WTC11 (cell line): ENCODE measurements at regions not wholly inside any gene's neighbourhood (a gene's known extent, or its start where the extent isn't known, plus 50 kb on each side); places are given as distances from the start of the nearest gene placed in this dataset.

Experiments
- ATAC-seq: fragments of 200-7000 bp; cut with Tn5 transposase; 2 replicates; pipeline ENCODE4 v1.10.0; 2021; ENCODE audit warnings: mild to moderate bottlenecking, moderate library complexity
- CTCF ChIA-PET: fragments of 300-600 bp; sonication (Branson Sonifier 250); formaldehyde crosslinking; loops from one replicate; lab custom pipeline; 2021; ENCODE audit warnings: antibody characterized with exemption; lab: Charles Lee
- POLR2A ChIA-PET: fragments of 350-600 bp; sonication (Branson Sonifier 250); formaldehyde crosslinking; loops from one replicate; lab custom pipeline; 2021; ENCODE audit warnings: antibody characterized with exemption; lab: Charles Lee
- DNase-seq: peaks from one replicate; pipeline ENCODE4 v3.0.0; 2021; ENCODE audit warnings: low spot score
- H3K27ac Mint-ChIP-seq: 2 replicates; pipeline ENCODE4 v1.8.0; 2021; ENCODE audit warnings: mixed read lengths
- H3K27me3 Mint-ChIP-seq: 2 replicates; pipeline ENCODE4 v1.8.0; 2021; ENCODE audit warnings: low read depth, mild to moderate bottlenecking, moderate library complexity, mixed read lengths
- H3K36me3 Mint-ChIP-seq: 2 replicates; pipeline ENCODE4 v1.8.0; 2021; ENCODE audit warnings: mixed read lengths
- H3K4me1 Mint-ChIP-seq: 2 replicates; pipeline ENCODE4 v1.8.0; 2022; ENCODE audit warnings: mixed read lengths
- H3K4me3 Mint-ChIP-seq: 2 replicates; pipeline ENCODE4 v1.8.0; 2021; ENCODE audit warnings: mild to moderate bottlenecking, moderate library complexity, mixed read lengths
- H3K9me3 Mint-ChIP-seq: 2 replicates; pipeline ENCODE4 v1.8.0; 2021; ENCODE audit warnings: mixed read lengths
- CBFB ChIP-seq: sonication (generic); formaldehyde crosslinking; IDR thresholded peaks from 2 replicates; pipeline ENCODE4 v1.8.1; 2022; ENCODE audit warnings: mild to moderate bottlenecking, low read depth, missing genetic modification reagents
- CDX4 ChIP-seq: fragments of 250-450 bp; sonication (Bioruptor Pico); IDR thresholded peaks from 2 replicates; pipeline ENCODE4 v1.9.0; 2021; ENCODE audit warnings: moderate library complexity, mild to moderate bottlenecking, inconsistent platforms, borderline replicate concordance
- CREM ChIP-seq: sonication (generic); formaldehyde crosslinking; IDR thresholded peaks from 2 replicates; pipeline ENCODE4 v1.8.1; 2022; ENCODE audit warnings: mild to moderate bottlenecking, missing genetic modification reagents, moderate library complexity
- E2F1 ChIP-seq: sonication (generic); formaldehyde crosslinking; IDR thresholded peaks from 2 replicates; pipeline ENCODE4 v1.8.0; 2022; ENCODE audit warnings: mild to moderate bottlenecking, missing genetic modification reagents
- E2F5 ChIP-seq: sonication (generic); formaldehyde crosslinking; IDR thresholded peaks from 2 replicates; pipeline ENCODE4 v1.8.1; 2022; ENCODE audit warnings: mild to moderate bottlenecking, moderate library complexity, missing genetic modification reagents
- FOXJ3 ChIP-seq: sonication (generic); formaldehyde crosslinking; IDR thresholded peaks from 2 replicates; pipeline ENCODE4 v1.9.0; 2021; ENCODE audit warnings: missing genetic modification reagents, mild to moderate bottlenecking, borderline replicate concordance
- FOXP1 ChIP-seq: sonication (generic); formaldehyde crosslinking; IDR thresholded peaks from 2 replicates; pipeline ENCODE4 v1.8.0; 2022; ENCODE audit warnings: missing genetic modification reagents, mild to moderate bottlenecking, moderate library complexity, borderline replicate concordance
- SMAD4 ChIP-seq: sonication (generic); formaldehyde crosslinking; IDR thresholded peaks from 2 replicates; pipeline ENCODE4 v1.8.0; 2022; ENCODE audit warnings: mild to moderate bottlenecking, missing genetic modification reagents
- STAT6 ChIP-seq: sonication (generic); formaldehyde crosslinking; conservative IDR thresholded peaks from 2 replicates; pipeline ENCODE4 v1.8.1; 2023; ENCODE audit warnings: mild to moderate bottlenecking, low read depth, missing genetic modification reagents, moderate library complexity
- TCF7 ChIP-seq: sonication (generic); formaldehyde crosslinking; IDR thresholded peaks from 2 replicates; pipeline ENCODE4 v1.8.0; 2022; ENCODE audit warnings: mild to moderate bottlenecking, low read depth, missing genetic modification reagents, moderate library complexity
- ZNF512 ChIP-seq: sonication (generic); formaldehyde crosslinking; IDR thresholded peaks from 2 replicates; pipeline ENCODE4 v1.8.1; 2022; ENCODE audit warnings: missing genetic modification reagents, borderline replicate concordance
- TF ChIP-seq, protein P1 (sequence below): sonication (generic); formaldehyde crosslinking; IDR thresholded peaks from 2 replicates; pipeline ENCODE4 v1.8.1; 2022; ENCODE audit warnings: low read depth, mild to moderate bottlenecking, moderate library complexity, missing genetic modification reagents, borderline replicate concordance
- TF ChIP-seq, protein P2 (sequence below): fragments of 250-450 bp; sonication (Bioruptor Pico); conservative IDR thresholded peaks from 2 replicates; pipeline ENCODE4 v1.9.0; 2021; ENCODE audit warnings: mild to moderate bottlenecking
- TF ChIP-seq, protein P3 (sequence below): sonication (generic); formaldehyde crosslinking; IDR thresholded peaks from 2 replicates; pipeline ENCODE4 v1.8.1; 2023; ENCODE audit warnings: mild to moderate bottlenecking, missing genetic modification reagents
- TF ChIP-seq, protein P4 (sequence below): fragments of 250-450 bp; sonication (Bioruptor Pico); IDR thresholded peaks from 2 replicates; pipeline ENCODE4 v2.1.2; 2022; ENCODE audit warnings: mild to moderate bottlenecking, moderate library complexity

DNA sequence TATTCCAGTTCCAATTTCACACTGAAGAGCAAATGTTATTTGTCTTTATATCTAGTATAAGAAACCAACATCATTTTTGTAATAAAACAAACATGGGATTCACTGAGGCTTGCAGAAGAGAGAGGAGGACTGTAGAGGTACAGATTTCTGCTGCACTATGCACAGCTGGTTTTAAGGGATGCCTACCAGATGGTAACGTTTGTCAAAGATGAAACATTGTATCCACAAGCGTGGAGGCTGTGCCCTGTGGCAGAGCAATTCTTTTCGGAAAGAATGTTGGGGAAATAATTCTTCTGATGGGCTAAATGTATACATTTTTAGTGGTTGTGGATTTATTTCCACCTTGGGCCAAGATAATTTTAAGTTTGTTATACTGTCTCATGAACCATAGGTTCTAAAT, 272.4 kb downstream of the DUSP10 start (continued):
- no peak for TF ChIP-seq E2F5 (CRISPR knock-in tag)

- Mint-ChIP-seq H3K27ac (no peak overlapping the region), H3K9me3 (no peaks in the 10 kb centered on the region), H3K36me3 (no peaks in the 10 kb centered on the region), H3K4me1 (no peaks in the 10 kb centered on the region), H3K4me3 (no peak overlapping the region), H3K27me3 (no peaks in the 10 kb centered on the region)
- ATAC-seq: no peak
- no peak for DNase-seq
- ChIA-PET CTCF (no interaction called here), POLR2A (no interaction called here)
- TF ChIP-seq TCF7 (CRISPR knock-in tag) (no peak), SMAD4 (CRISPR knock-in tag) (no peak), CDX4 (CRISPR knock-in tag) (no peak), ZNF512 (CRISPR knock-in tag) (no peak), CBFB (CRISPR knock-in tag) (no peak), FOXJ3 (no peak)
- TF ChIP-seq, protein P1, sequence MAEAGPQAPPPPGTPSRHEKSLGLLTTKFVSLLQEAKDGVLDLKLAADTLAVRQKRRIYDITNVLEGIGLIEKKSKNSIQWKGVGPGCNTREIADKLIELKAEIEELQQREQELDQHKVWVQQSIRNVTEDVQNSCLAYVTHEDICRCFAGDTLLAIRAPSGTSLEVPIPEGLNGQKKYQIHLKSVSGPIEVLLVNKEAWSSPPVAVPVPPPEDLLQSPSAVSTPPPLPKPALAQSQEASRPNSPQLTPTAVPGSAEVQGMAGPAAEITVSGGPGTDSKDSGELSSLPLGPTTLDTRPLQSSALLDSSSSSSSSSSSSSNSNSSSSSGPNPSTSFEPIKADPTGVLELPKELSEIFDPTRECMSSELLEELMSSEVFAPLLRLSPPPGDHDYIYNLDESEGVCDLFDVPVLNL (CRISPR knock-in tag): no peak
- TF ChIP-seq, protein P2, sequence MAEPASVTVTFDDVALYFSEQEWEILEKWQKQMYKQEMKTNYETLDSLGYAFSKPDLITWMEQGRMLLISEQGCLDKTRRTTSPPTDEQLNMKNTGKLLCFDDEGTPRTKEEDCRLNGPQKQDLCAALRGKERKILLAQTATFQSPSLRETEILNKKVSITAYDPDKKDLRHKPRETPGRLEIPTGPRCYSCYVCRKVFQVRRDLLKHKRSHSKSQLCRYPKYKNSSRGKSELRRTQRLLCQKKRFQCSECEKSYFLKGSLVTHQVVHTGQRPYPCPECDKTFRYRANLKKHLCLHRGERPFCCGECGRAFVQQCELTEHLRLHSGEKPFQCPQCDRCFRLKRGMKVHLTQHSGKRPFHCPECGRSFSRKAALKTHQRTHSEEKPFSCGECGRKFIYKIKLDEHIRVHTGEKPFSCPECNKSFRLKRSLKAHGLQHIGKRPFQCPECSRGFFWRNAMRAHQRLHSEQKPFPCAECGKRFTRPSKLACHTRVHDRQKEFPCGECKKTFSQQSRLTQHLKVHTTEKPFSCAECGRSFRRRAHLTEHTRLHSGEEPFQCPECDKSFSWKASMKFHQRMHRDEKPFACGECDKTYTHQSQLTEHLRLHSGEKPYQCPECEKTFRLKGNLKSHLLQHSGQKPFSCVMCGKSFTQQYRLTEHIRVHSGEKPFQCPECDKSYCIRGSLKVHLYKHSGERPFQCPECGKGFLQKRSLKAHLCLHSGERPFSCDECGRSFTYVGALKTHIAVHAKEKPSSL: no peak
- TF ChIP-seq, protein P3, sequence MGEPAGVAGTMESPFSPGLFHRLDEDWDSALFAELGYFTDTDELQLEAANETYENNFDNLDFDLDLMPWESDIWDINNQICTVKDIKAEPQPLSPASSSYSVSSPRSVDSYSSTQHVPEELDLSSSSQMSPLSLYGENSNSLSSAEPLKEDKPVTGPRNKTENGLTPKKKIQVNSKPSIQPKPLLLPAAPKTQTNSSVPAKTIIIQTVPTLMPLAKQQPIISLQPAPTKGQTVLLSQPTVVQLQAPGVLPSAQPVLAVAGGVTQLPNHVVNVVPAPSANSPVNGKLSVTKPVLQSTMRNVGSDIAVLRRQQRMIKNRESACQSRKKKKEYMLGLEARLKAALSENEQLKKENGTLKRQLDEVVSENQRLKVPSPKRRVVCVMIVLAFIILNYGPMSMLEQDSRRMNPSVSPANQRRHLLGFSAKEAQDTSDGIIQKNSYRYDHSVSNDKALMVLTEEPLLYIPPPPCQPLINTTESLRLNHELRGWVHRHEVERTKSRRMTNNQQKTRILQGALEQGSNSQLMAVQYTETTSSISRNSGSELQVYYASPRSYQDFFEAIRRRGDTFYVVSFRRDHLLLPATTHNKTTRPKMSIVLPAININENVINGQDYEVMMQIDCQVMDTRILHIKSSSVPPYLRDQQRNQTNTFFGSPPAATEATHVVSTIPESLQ (CRISPR knock-in tag): no peak
These were observed 271.7 kb downstream of the DUSP10 start for GRCh38 chr1:221470000-221470698.

DNA sequence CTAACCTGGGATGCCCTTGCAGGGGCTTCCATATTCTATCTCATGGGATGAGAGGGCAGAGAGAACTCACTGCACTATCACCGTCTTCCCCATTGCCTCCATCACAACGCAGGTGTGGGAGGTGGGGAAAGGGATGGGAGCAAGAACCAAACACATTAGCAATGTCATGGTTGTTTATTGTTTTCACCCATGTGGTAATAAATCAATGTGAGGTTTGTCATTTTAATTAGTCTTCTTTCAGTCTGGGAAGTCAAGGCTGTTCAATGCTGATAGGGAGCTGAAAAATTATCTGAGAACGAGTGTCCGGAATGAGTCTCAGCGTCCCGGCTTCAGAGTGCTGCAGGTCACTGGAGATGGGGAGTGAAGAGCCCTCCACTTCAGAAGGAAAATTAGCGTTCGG, 268.5 kb downstream of the DUSP10 start:
- H3K27ac Mint-ChIP-seq: no peak overlapping the region
- H3K4me1 Mint-ChIP-seq: 0 out of 2 replicates have a peak, but pooled peaks cover 3% of the 10 kb centered on the region
- ChIA-PET CTCF (no interaction called here), POLR2A (no interaction called here)
- H3K4me3 Mint-ChIP-seq: no peak overlapping the region
- no peak for DNase-seq
- H3K9me3 Mint-ChIP-seq: no peaks in the 10 kb centered on the region
- no peaks in the 10 kb centered on the region for H3K27me3 Mint-ChIP-seq
- no peak for ATAC-seq
- H3K36me3 Mint-ChIP-seq: no peaks in the 10 kb centered on the region
- TF ChIP-seq, protein P1 (CRISPR knock-in tag): no peak
- TF ChIP-seq, protein P4, sequence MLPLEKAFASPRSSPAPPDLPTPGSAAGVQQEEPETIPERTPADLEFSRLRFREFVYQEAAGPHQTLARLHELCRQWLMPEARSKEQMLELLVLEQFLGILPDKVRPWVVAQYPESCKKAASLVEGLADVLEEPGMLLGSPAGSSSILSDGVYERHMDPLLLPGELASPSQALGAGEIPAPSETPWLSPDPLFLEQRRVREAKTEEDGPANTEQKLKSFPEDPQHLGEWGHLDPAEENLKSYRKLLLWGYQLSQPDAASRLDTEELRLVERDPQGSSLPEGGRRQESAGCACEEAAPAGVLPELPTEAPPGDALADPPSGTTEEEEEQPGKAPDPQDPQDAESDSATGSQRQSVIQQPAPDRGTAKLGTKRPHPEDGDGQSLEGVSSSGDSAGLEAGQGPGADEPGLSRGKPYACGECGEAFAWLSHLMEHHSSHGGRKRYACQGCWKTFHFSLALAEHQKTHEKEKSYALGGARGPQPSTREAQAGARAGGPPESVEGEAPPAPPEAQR: no peak
- no peak for TF ChIP-seq E2F1 (CRISPR knock-in tag)
- TF ChIP-seq STAT6 (CRISPR knock-in tag): no peak
- TF ChIP-seq CREM (CRISPR knock-in tag): no peak
- no peak for TF ChIP-seq FOXP1 (CRISPR knock-in tag)
